IMR-90 (cell line): ENCODE measurements at regions not wholly inside any gene's neighbourhood (a gene's known extent, or its start where the extent isn't known, plus 50 kb on each side); places are given as distances from the start of the nearest gene placed in this dataset.
"Not testable (repeated sequence)": the region's sequence is repeated elsewhere in the genome, so short reads cannot be mapped to it uniquely, and the experiment has no call there.

Experiments used
- ATAC-seq: fragments of 200-7000 bp; cut with Tn5 transposase; 2 replicates; pipeline ENCODE4 v1.9.1; 2020; ENCODE audit warnings: low read depth, mild to moderate bottlenecking, moderate library complexity
- BruUV-seq: library from RNA; stranded (reverse); fragments of 400-500 nt; replicated peaks from 2 replicates; lab custom pipeline; 2021; lab: Mats Ljungman, UMichigan
- CTCF ChIA-PET: fragments of 300-600 bp; formaldehyde crosslinking; extraction: SDS; loops from one replicate; lab custom pipeline; 2021; ENCODE audit warnings: antibody characterized with exemption; lab: Yijun Ruan, JAX
- POLR2A ChIA-PET: fragments of 300-600 bp; sonication (Branson Sonifier 250); formaldehyde crosslinking; loops from one replicate; lab custom pipeline; 2022; ENCODE audit warnings: antibody characterized with exemption; ENCODE audit not compliant: unreplicated experiment; lab: Charles Lee
- DNase-seq: peaks from one replicate; pipeline ENCODE4 v3.0.0; 2013
- H2AFZ ChIP-seq: replicated peaks from 2 replicates; pipeline ENCODE3; 2013; ENCODE audit warnings: low read length, mild to moderate bottlenecking; ENCODE audit not compliant: poor library complexity
- H2AK5ac ChIP-seq: 2 replicates; pipeline ENCODE4 v1.6.1; 2013; ENCODE audit warnings: low read depth, low read length, inconsistent platforms
- H2AK9ac ChIP-seq: replicated peaks from 2 replicates; pipeline ENCODE3; 2013; ENCODE audit warnings: mild to moderate bottlenecking, low read depth, low read length, moderate library complexity; ENCODE audit not compliant: poor library complexity
- H2BK120ac ChIP-seq: 2 replicates; pipeline ENCODE4 v1.6.1; 2013; ENCODE audit warnings: low read depth, low read length, inconsistent platforms
- H2BK15ac ChIP-seq: 3 replicates; pipeline ENCODE4 v1.6.1; 2013; ENCODE audit warnings: low read depth, low read length, inconsistent platforms
- H2BK20ac ChIP-seq: 2 replicates; pipeline ENCODE4 v1.6.1; 2013; ENCODE audit warnings: low read depth, mild to moderate bottlenecking, inconsistent platforms, low read length, moderate library complexity
- H2BK5ac ChIP-seq: 2 replicates; pipeline ENCODE4 v1.6.1; 2013; ENCODE audit warnings: mild to moderate bottlenecking, low read depth, low read length, inconsistent platforms; ENCODE audit not compliant: poor library complexity, severe bottlenecking
- H3K14ac ChIP-seq: replicated peaks from 2 replicates; pipeline ENCODE4 v1.6.1; 2013; ENCODE audit warnings: low read depth, low read length, inconsistent platforms
- H3K18ac ChIP-seq: 2 replicates; pipeline ENCODE4 v1.6.1; 2013; ENCODE audit warnings: low read depth, low read length, control low read depth
- H3K23ac ChIP-seq: 2 replicates; pipeline ENCODE4 v1.6.1; 2013; ENCODE audit warnings: low read depth, low read length, inconsistent platforms
- H3K27ac ChIP-seq: 2 replicates; pipeline ENCODE4 v1.5.1; 2013; ENCODE audit warnings: mild to moderate bottlenecking, control low read depth, low read length; ENCODE audit not compliant: insufficient read depth
- H3K27me3 ChIP-seq: 2 replicates; pipeline ENCODE4 v1.6.1; 2013; ENCODE audit warnings: low read length; ENCODE audit not compliant: control insufficient read depth, insufficient read depth
- H3K36me3 ChIP-seq: 2 replicates; pipeline ENCODE4 v1.6.1; 2013; ENCODE audit warnings: low read length, mixed read lengths; ENCODE audit not compliant: control insufficient read depth, insufficient read depth
- H3K4ac ChIP-seq: 2 replicates; pipeline ENCODE4 v1.6.1; 2013; ENCODE audit warnings: low read depth, low read length, inconsistent platforms
- H3K4me1 ChIP-seq: 2 replicates; pipeline ENCODE4 v1.6.1; 2013; ENCODE audit warnings: low read length, mixed read lengths; ENCODE audit not compliant: control insufficient read depth, insufficient read depth
- H3K4me2 ChIP-seq: 2 replicates; pipeline ENCODE4 v1.6.1; 2013; ENCODE audit warnings: low read depth, mild to moderate bottlenecking, control low read depth, low read length, moderate library complexity
- H3K4me3 ChIP-seq: 2 replicates; pipeline ENCODE4 v1.5.1; 2013; ENCODE audit warnings: low read depth, mild to moderate bottlenecking, control low read depth, low read length, moderate library complexity; ENCODE audit not compliant: insufficient read depth
- H3K56ac ChIP-seq: 2 replicates; pipeline ENCODE4 v1.6.1; 2013; ENCODE audit warnings: low read length, inconsistent platforms; ENCODE audit not compliant: insufficient read depth; ENCODE audit errors: extremely low read depth
- H3K79me1 ChIP-seq, 2 experiments: 2 replicates each; pipeline ENCODE4 v1.6.1; 2013; ENCODE audit warnings: low read length in 2 of 2, inconsistent platforms in 1 of 2, low read depth in 1 of 2
- H3K9ac ChIP-seq: 2 replicates; pipeline ENCODE4 v1.6.1; 2013; ENCODE audit warnings: low read depth, low read length, control low read depth
- H3K9me1 ChIP-seq: 2 replicates; pipeline ENCODE4 v1.6.1; 2013; ENCODE audit warnings: low read length, inconsistent platforms; ENCODE audit not compliant: insufficient read depth
- H3K9me3 ChIP-seq: 2 replicates; pipeline ENCODE4 v1.6.1; 2013; ENCODE audit warnings: low read length; ENCODE audit not compliant: control insufficient read depth, insufficient read depth
- H4K20me1 ChIP-seq: 2 replicates; pipeline ENCODE4 v1.6.1; 2013; ENCODE audit warnings: low read length, inconsistent platforms; ENCODE audit not compliant: insufficient read depth
- H4K5ac ChIP-seq: 2 replicates; pipeline ENCODE4 v1.6.1; 2013; ENCODE audit warnings: mild to moderate bottlenecking, low read depth, low read length, control low read depth
- H4K8ac ChIP-seq, 2 experiments: 2 replicates each; pipeline ENCODE4 v1.6.1; 2013; ENCODE audit warnings: low read depth in 2 of 2, low read length in 2 of 2, control low read depth in 1 of 2, inconsistent platforms in 1 of 2
- H4K91ac ChIP-seq: 2 replicates; pipeline ENCODE4 v1.6.1; 2013; ENCODE audit warnings: low read depth, low read length, inconsistent platforms; ENCODE audit not compliant: insufficient read depth
- BHLHE40 ChIP-seq: fragments of 150-350 bp; IDR thresholded peaks from 2 replicates; pipeline ENCODE4 v1.6.1; 2016; ENCODE audit warnings: mild to moderate bottlenecking, low read depth, low read length
- MAZ ChIP-seq: IDR thresholded peaks from 2 replicates; pipeline ENCODE4 v1.6.1; 2012; ENCODE audit warnings: low read depth, mild to moderate bottlenecking, low read length, improper control_type of control experiment, moderate library complexity, borderline replicate concordance
- MXI1 ChIP-seq: IDR thresholded peaks from 2 replicates; pipeline ENCODE4 v1.6.1; 2012; ENCODE audit warnings: low read depth, mild to moderate bottlenecking, low read length, moderate library complexity, borderline replicate concordance
- WGBS, 2 experiments: methylation state at CpG; one replicate each; pipeline versions ENCODE4 v1.1.5 to v1.1.7; 2013; ENCODE audit warnings: missing lambda C conversion rate in 2 of 2; ENCODE audit not compliant: insufficient read length in 1 of 2; ENCODE audit errors: extremely low coverage in 2 of 2; 5-methylcytosine and 5-hydroxymethylcytosine counted together
- dilution Hi-C: fragments of 300-500 bp; cut with HindIII; formaldehyde crosslinking; loops from one replicate; pipeline ENCODE4 v1.14.3; 2018; ENCODE audit warnings: low sequenced_read_pairs; ENCODE audit not compliant: unreplicated experiment
- in situ Hi-C: fragments of 300-500 bp; cut with MboI; formaldehyde crosslinking; loops from 3 replicates; pipeline ENCODE4 v1.14.3; 2019; ENCODE audit warnings: low sequenced_read_pairs, inconsistent platforms, mixed read lengths
- intact Hi-C: fragments of 100-400 bp; cut with micrococcal nuclease; formaldehyde crosslinking; loops from 2 replicates; pipeline ENCODE4 v1.10.0; 2022

DNA sequence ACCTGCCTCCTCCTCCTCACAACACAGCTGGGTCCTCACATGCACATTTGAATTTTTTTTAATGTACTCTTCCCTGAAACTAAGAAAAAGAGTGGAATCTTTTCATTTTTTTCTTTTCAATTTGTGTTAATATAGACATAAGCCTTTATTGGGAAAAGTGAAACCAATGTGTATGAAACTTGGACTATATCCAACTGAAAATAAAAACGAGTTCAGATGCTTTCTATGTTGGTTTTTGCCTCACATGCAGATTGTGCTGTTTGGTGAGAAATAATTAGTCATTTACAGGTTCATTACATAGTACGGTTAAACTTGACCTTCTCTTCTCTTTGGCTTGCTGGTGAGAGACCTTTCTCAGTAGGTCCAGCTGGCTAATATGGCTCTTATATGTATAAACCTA is 515.2 kb upstream of the FANCL start:
- TF ChIP-seq MAZ (no peak), BHLHE40 (no peak), MXI1 (no peak)
- no peaks in the 10 kb centered on the region for H3K36me3 ChIP-seq
- intact Hi-C loops (no loop called here), in situ Hi-C loops (loop anchor here (25.0 kb wide), 1 partner anchor 1831 kb away; no protein-coding TSS in a partner anchor), dilution Hi-C loops (no loop called here)
- no peak overlapping the region for H2AK5ac ChIP-seq
- no peak overlapping the region for H2BK15ac ChIP-seq
- H3K4ac ChIP-seq, result no peak overlapping the region
- no peak overlapping the region for H3K18ac ChIP-seq
- no peaks in the 10 kb centered on the region for H3K27me3 ChIP-seq
- no peak overlapping the region for H3K4me2 ChIP-seq
- no peak overlapping the region for H2AFZ ChIP-seq
- no peak overlapping the region for H2AK9ac ChIP-seq
- H2BK120ac ChIP-seq, result no peak overlapping the region
- no peak overlapping the region for H4K91ac ChIP-seq
- no TSS peak for BruUV-seq
- no peak overlapping the region for H3K9ac ChIP-seq
- no peaks in the 10 kb centered on the region for H3K9me3 ChIP-seq
- H3K27ac ChIP-seq, result no peak overlapping the region
- H3K79me1 ChIP-seq, result no peaks in the 10 kb centered on the region
- no CpG with 5 or more reads among the region's 2 CpGs for WGBS, 2 experiments
- no peak overlapping the region for H3K4me3 ChIP-seq
- no peak overlapping the region for H4K8ac ChIP-seq
- ChIA-PET POLR2A (no interaction called here), CTCF (no interaction called here)
- H3K56ac ChIP-seq, result no peak overlapping the region
- no peak overlapping the region for H4K5ac ChIP-seq
- ATAC-seq (no peak), DNase-seq (no peak)
- H3K14ac ChIP-seq, result no peak overlapping the region
- no peaks in the 10 kb centered on the region for H3K4me1 ChIP-seq
- no peaks in the 10 kb centered on the region for H4K20me1 ChIP-seq
- no peak overlapping the region for H3K23ac ChIP-seq
- no peak overlapping the region for H2BK5ac ChIP-seq
- no peak overlapping the region for H2BK20ac ChIP-seq
- no peaks in the 10 kb centered on the region for H3K9me1 ChIP-seq

GRCh38 chr2:58752507-58752906 is 511.4 kb upstream of the FANCL start:
- H2BK5ac ChIP-seq, POLR2A ChIA-PET, H3K14ac ChIP-seq, DNase-seq, H2BK20ac ChIP-seq, BruUV-seq, H2AFZ ChIP-seq, H3K56ac ChIP-seq, H3K9ac ChIP-seq, ATAC-seq, H4K20me1 ChIP-seq, H3K27me3 ChIP-seq, H4K8ac ChIP-seq, H4K91ac ChIP-seq, H2AK9ac ChIP-seq, H4K5ac ChIP-seq, H3K36me3 ChIP-seq, H3K79me1 ChIP-seq, H3K4me3 ChIP-seq, H3K27ac ChIP-seq, H3K18ac ChIP-seq, H3K4ac ChIP-seq, H3K9me3 ChIP-seq, dilution Hi-C loops, intact Hi-C loops, H3K4me1 ChIP-seq, H2BK15ac ChIP-seq, H2BK120ac ChIP-seq, H3K4me2 ChIP-seq, H3K23ac ChIP-seq, CTCF ChIA-PET, H3K9me1 ChIP-seq, H2AK5ac ChIP-seq: not testable (repeated sequence)
- in situ Hi-C loops, result loop anchor here (25.0 kb wide), 1 partner anchor 1835 kb away; no protein-coding TSS in a partner anchor
- no CpG with 5 or more reads among the region's 2 CpGs for WGBS, 2 experiments
